OCI-LY1 (cell line): ENCODE measurements at regions not wholly inside any gene's neighbourhood (a gene's known extent, or its start where the extent isn't known, plus 50 kb on each side); places are given as distances from the start of the nearest gene placed in this dataset.

Experiments used
- CTCF ChIP-seq: fragments of 200-600 bp; sonication (generic), shearing (Covaris generic); IDR thresholded peaks from 2 replicates; pipeline ENCODE4 v1.5.1; 2017; ENCODE audit warnings: mild to moderate bottlenecking, antibody characterized with exemption, low read length, moderate library complexity, mixed read lengths
- EZH2 ChIP-seq: fragments of 200-600 bp; sonication (generic), shearing (Covaris generic); IDR thresholded peaks from 2 replicates; pipeline ENCODE4 v1.8.0; 2017; ENCODE audit warnings: borderline replicate concordance, mixed run types, mild to moderate bottlenecking, antibody characterized with exemption, low read length, moderate library complexity, mixed read lengths

GRCh38 chr3:110855207-110855606 lies 216.4 kb upstream of the NECTIN3 start:
- TF ChIP-seq CTCF (no peak), EZH2 (no peak)
